ENCODE measurements at regions not wholly inside any gene's neighbourhood (a gene's known extent, or its start where the extent isn't known, plus 50 kb on each side); places are given as distances from the start of the nearest gene placed in this dataset.

DNA sequence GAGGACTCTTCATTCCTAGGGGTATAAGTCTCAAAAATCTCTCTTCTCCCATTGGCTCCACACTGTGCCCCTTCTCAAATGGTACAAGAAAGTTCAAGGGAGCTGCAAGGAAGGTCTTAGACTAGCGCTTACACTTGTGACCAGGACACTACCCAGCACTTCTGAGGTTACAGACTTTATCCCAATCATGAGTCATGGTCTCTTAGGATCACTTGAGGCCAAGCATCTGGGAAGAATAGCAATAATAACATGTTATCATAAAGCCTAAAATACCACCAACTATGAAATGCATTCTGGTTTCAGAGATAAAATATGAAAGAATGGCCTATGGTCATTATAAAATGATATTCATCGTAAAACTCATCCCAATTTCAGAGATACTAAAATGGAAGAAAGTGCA is 309.9 kb upstream of the PKDCC start:
- TF ChIP-seq, protein P1, sequence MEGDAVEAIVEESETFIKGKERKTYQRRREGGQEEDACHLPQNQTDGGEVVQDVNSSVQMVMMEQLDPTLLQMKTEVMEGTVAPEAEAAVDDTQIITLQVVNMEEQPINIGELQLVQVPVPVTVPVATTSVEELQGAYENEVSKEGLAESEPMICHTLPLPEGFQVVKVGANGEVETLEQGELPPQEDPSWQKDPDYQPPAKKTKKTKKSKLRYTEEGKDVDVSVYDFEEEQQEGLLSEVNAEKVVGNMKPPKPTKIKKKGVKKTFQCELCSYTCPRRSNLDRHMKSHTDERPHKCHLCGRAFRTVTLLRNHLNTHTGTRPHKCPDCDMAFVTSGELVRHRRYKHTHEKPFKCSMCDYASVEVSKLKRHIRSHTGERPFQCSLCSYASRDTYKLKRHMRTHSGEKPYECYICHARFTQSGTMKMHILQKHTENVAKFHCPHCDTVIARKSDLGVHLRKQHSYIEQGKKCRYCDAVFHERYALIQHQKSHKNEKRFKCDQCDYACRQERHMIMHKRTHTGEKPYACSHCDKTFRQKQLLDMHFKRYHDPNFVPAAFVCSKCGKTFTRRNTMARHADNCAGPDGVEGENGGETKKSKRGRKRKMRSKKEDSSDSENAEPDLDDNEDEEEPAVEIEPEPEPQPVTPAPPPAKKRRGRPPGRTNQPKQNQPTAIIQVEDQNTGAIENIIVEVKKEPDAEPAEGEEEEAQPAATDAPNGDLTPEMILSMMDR (IDR thresholded peaks at IDR 0.05): no peak
- TF ChIP-seq POLR2A (IDR thresholded peaks at IDR 0.05): no peak

Measured in thyroid gland (tissue), 4 donors.